ENCODE measurements at regions not wholly inside any gene's neighbourhood (a gene's known extent, or its start where the extent isn't known, plus 50 kb on each side); places are given as distances from the start of the nearest gene placed in this dataset.

DNA sequence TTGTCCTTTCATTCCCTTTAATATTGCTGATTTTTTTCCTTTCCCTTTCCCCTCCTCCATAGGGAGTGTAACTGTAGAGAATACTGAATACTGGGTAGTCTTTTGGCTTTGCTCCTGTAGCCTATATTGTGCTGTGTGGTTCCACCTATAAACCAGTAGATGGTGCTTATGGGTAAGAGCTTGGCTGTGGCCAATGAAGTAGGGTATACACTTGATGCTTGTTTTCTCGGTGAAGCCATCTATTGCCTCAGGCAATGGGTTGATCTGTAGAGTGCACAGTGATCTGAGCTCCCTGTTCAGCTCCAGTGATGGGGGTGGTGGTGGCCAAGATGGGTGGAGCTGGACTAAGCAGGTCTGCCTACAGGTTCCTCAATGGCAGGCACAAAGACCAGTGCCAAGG is 203.3 kb upstream of the IMPG1 start:
- in situ Hi-C loops (cut with MboI; ENCODE audit: low pct_unique_long_range_greater_than_20kb, low sequenced_read_pairs, unreplicated experiment), result no loop called here
- DNase-seq (ENCODE audit: low spot score), result no peak
- no peak for TF ChIP-seq CTCF (IDR thresholded peaks at IDR 0.05; ENCODE audit: extremely low read depth, insufficient read depth, missing control alignments)

GRCh38 chr6:76264468-76264867 is 192.0 kb upstream of the IMPG1 start:
- no peak for DNase-seq (ENCODE audit: low spot score)
- in situ Hi-C loops (cut with MboI; ENCODE audit: low pct_unique_long_range_greater_than_20kb, low sequenced_read_pairs, unreplicated experiment), result no loop called here
- TF ChIP-seq CTCF (IDR thresholded peaks at IDR 0.05; ENCODE audit: extremely low read depth, insufficient read depth, missing control alignments), result no peak

- TF ChIP-seq CTCF (IDR thresholded peaks at IDR 0.05; ENCODE audit: extremely low read depth, insufficient read depth, missing control alignments), result no peak
- in situ Hi-C loops (cut with MboI; ENCODE audit: low pct_unique_long_range_greater_than_20kb, low sequenced_read_pairs, unreplicated experiment), result no loop called here
- DNase-seq (ENCODE audit: low spot score), result no peak
Observed at GRCh38 chr6:76262240-76262639, 189.8 kb upstream of the IMPG1 start.

GRCh38 chr6:76250666-76251065 is 178.2 kb upstream of the IMPG1 start:
- in situ Hi-C loops (cut with MboI; ENCODE audit: low pct_unique_long_range_greater_than_20kb, low sequenced_read_pairs, unreplicated experiment), result no loop called here
- no peak for TF ChIP-seq CTCF (IDR thresholded peaks at IDR 0.05; ENCODE audit: extremely low read depth, insufficient read depth, missing control alignments)
- no peak for DNase-seq (ENCODE audit: low spot score)

DNA sequence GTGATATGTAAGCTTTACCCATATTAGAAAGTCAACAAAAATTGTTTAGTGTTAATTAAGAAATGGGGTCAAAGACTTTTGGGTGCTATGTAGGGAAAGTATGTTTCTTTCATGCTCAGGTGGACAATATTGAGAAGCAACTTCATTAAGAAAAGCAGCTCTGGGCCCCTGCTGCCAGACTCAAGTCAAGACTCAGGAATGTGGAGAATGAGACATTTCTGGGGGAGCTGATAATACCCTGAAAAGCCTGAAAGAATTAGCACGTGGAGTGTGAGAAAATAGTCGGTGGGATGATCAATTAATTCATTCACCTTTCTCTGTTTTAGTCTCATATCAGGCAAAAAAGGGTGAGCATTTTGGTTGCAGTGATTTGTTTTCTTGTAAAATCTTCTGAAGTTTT is 175.1 kb upstream of the IMPG1 start:
- no peak for DNase-seq (ENCODE audit: low spot score)
- in situ Hi-C loops (cut with MboI; ENCODE audit: low pct_unique_long_range_greater_than_20kb, low sequenced_read_pairs, unreplicated experiment), result no loop called here
- no peak for TF ChIP-seq CTCF (IDR thresholded peaks at IDR 0.05; ENCODE audit: extremely low read depth, insufficient read depth, missing control alignments)

GRCh38 chr6:76240092-76240491 is 167.6 kb upstream of the IMPG1 start:
- DNase-seq (ENCODE audit: low spot score), result no peak
- TF ChIP-seq CTCF (IDR thresholded peaks at IDR 0.05; ENCODE audit: extremely low read depth, insufficient read depth, missing control alignments), result no peak
- in situ Hi-C loops (cut with MboI; ENCODE audit: low pct_unique_long_range_greater_than_20kb, low sequenced_read_pairs, unreplicated experiment), result no loop called here

DNA sequence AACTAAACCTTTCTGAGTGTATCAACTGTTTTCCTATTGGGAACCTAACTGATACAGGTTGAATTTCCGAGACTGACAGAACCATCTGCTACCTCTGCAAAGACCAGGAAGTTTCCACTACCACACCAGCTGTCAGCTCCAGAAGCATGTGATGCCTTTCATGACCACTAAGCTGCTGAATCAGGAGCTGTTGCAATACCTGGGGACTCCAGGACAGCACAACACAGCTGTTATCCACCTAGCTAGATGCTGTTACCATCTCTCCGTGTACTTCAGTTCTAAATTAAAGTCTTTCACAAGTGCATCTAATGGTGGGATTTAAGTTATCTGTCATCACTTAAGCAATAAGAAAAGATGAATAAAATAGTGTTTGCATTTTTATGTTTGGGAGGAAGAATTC is 158.2 kb upstream of the IMPG1 start:
- no peak for TF ChIP-seq CTCF (IDR thresholded peaks at IDR 0.05; ENCODE audit: extremely low read depth, insufficient read depth, missing control alignments)
- DNase-seq (ENCODE audit: low spot score), result no peak
- in situ Hi-C loops (cut with MboI; ENCODE audit: low pct_unique_long_range_greater_than_20kb, low sequenced_read_pairs, unreplicated experiment), result no loop called here
